ENCODE measurements at regions not wholly inside any gene's neighbourhood (a gene's known extent, or its start where the extent isn't known, plus 50 kb on each side); places are given as distances from the start of the nearest gene placed in this dataset.

GRCh38 chr5:169472544-169472943 lies 111.0 kb upstream of the SPDL1 start:
- no peaks in the 10 kb centered on the region for H3K27me3 Mint-ChIP-seq (ENCODE audit: unreplicated experiment)
- no peak overlapping the region for H3K27ac Mint-ChIP-seq (ENCODE audit: unreplicated experiment)
- H3K9me3 Mint-ChIP-seq (ENCODE audit: unreplicated experiment) = peaks cover 1% of the 10 kb centered on the region
- no peak for TF ChIP-seq CTCF (IDR thresholded peaks at IDR 0.05; ENCODE audit: partially characterized antibody, unreplicated experiment)
- no peak overlapping the region for H3K4me3 Mint-ChIP-seq (ENCODE audit: unreplicated experiment)
- H3K36me3 Mint-ChIP-seq (ENCODE audit: unreplicated experiment) = no peaks in the 10 kb centered on the region
- no peaks in the 10 kb centered on the region for H3K4me1 Mint-ChIP-seq (ENCODE audit: low read depth, unreplicated experiment)
- DNase-seq = no peak

- H3K9me3 Mint-ChIP-seq (ENCODE audit: unreplicated experiment) = peaks cover 1% of the 10 kb centered on the region
- no peak for DNase-seq
Measured at GRCh38 chr5:169471021-169471420, 112.6 kb upstream of the SPDL1 start.

GRCh38 chr5:169467041-169467771 lies 116.4 kb upstream of the SPDL1 start:
- Mint-ChIP-seq H3K27ac (ENCODE audit: unreplicated experiment) (no peak overlapping the region), H3K4me3 (ENCODE audit: unreplicated experiment) (no peak overlapping the region), H3K9me3 (ENCODE audit: unreplicated experiment) (peaks cover 1% of the 10 kb centered on the region), H3K4me1 (ENCODE audit: low read depth, unreplicated experiment) (no peaks in the 10 kb centered on the region), H3K27me3 (ENCODE audit: unreplicated experiment) (no peaks in the 10 kb centered on the region), H3K36me3 (ENCODE audit: unreplicated experiment) (no peaks in the 10 kb centered on the region)
- no peak for TF ChIP-seq CTCF (IDR thresholded peaks at IDR 0.05; ENCODE audit: partially characterized antibody, unreplicated experiment)
- DNase-seq = no peak

More at GRCh38 chr5:169471021-169471420, 112.6 kb upstream of the SPDL1 start:
- no peaks in the 10 kb centered on the region for H3K27me3 Mint-ChIP-seq (ENCODE audit: unreplicated experiment)
- no peak overlapping the region for H3K27ac Mint-ChIP-seq (ENCODE audit: unreplicated experiment)
- no peaks in the 10 kb centered on the region for H3K36me3 Mint-ChIP-seq (ENCODE audit: unreplicated experiment)
- no peak overlapping the region for H3K4me3 Mint-ChIP-seq (ENCODE audit: unreplicated experiment)
- H3K4me1 Mint-ChIP-seq (ENCODE audit: low read depth, unreplicated experiment) = no peaks in the 10 kb centered on the region
- TF ChIP-seq CTCF (IDR thresholded peaks at IDR 0.05; ENCODE audit: partially characterized antibody, unreplicated experiment) = no peak

- H3K9me3 Mint-ChIP-seq (ENCODE audit: unreplicated experiment) = no peaks in the 10 kb centered on the region
- no peaks in the 10 kb centered on the region for H3K36me3 Mint-ChIP-seq (ENCODE audit: unreplicated experiment)
- TF ChIP-seq CTCF (IDR thresholded peaks at IDR 0.05; ENCODE audit: partially characterized antibody, unreplicated experiment) = no peak
- H3K27me3 Mint-ChIP-seq (ENCODE audit: unreplicated experiment) = peaks cover 1% of the 10 kb centered on the region
- H3K4me3 Mint-ChIP-seq (ENCODE audit: unreplicated experiment) = no peak overlapping the region
- no peaks in the 10 kb centered on the region for H3K4me1 Mint-ChIP-seq (ENCODE audit: low read depth, unreplicated experiment)
- DNase-seq = no peak
- H3K27ac Mint-ChIP-seq (ENCODE audit: unreplicated experiment) = no peak overlapping the region
Measured at GRCh38 chr5:169460896-169461295, 122.7 kb upstream of the SPDL1 start.

- Mint-ChIP-seq H3K27ac (ENCODE audit: unreplicated experiment) (no peak overlapping the region), H3K4me3 (ENCODE audit: unreplicated experiment) (no peak overlapping the region), H3K4me1 (ENCODE audit: low read depth, unreplicated experiment) (no peaks in the 10 kb centered on the region), H3K27me3 (ENCODE audit: unreplicated experiment) (peaks cover 1% of the 10 kb centered on the region), H3K9me3 (ENCODE audit: unreplicated experiment) (no peaks in the 10 kb centered on the region), H3K36me3 (ENCODE audit: unreplicated experiment) (no peaks in the 10 kb centered on the region)
- no peak for DNase-seq
- no peak for TF ChIP-seq CTCF (IDR thresholded peaks at IDR 0.05; ENCODE audit: partially characterized antibody, unreplicated experiment)
Measured at GRCh38 chr5:169460123-169460522, 123.5 kb upstream of the SPDL1 start.
